ENCODE measurements at regions not wholly inside any gene's neighbourhood (a gene's known extent, or its start where the extent isn't known, plus 50 kb on each side); places are given as distances from the start of the nearest gene placed in this dataset.
"Not testable (repeated sequence)": the region's sequence is repeated elsewhere in the genome, so short reads cannot be mapped to it uniquely, and the experiment has no call there.

DNA sequence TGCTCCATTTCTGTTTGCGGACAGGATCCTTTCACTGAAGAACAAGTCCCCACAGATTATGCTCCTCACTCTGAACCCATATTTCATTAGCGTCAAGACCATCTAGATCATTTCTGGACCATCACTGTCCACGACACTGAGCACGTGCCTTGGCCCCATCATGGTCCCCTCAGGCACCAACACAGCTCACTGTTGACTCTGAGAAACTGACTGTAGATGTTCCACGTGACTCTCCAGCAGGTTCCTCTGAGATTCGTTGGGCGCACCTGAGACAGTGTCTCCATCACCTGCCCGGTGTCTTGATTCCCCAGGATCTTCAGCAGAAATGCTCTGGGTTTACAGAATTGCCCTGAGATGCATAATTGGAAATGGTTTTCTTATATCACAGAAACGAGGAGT lies 985.4 kb downstream of the TMEM121 start:
- WGBS, 2 donors, result 67 to 73% methylated on average over 9 of the region's 9 CpGs
- no peak for TF ChIP-seq POLR2A (IDR thresholded peaks at IDR 0.05)
- TF ChIP-seq, protein P1, sequence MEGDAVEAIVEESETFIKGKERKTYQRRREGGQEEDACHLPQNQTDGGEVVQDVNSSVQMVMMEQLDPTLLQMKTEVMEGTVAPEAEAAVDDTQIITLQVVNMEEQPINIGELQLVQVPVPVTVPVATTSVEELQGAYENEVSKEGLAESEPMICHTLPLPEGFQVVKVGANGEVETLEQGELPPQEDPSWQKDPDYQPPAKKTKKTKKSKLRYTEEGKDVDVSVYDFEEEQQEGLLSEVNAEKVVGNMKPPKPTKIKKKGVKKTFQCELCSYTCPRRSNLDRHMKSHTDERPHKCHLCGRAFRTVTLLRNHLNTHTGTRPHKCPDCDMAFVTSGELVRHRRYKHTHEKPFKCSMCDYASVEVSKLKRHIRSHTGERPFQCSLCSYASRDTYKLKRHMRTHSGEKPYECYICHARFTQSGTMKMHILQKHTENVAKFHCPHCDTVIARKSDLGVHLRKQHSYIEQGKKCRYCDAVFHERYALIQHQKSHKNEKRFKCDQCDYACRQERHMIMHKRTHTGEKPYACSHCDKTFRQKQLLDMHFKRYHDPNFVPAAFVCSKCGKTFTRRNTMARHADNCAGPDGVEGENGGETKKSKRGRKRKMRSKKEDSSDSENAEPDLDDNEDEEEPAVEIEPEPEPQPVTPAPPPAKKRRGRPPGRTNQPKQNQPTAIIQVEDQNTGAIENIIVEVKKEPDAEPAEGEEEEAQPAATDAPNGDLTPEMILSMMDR (IDR thresholded peaks at IDR 0.05), result no peak
- peak overlapping the region in 1 of 4 donors; percentile 33 for H3K27ac ChIP-seq

DNA sequence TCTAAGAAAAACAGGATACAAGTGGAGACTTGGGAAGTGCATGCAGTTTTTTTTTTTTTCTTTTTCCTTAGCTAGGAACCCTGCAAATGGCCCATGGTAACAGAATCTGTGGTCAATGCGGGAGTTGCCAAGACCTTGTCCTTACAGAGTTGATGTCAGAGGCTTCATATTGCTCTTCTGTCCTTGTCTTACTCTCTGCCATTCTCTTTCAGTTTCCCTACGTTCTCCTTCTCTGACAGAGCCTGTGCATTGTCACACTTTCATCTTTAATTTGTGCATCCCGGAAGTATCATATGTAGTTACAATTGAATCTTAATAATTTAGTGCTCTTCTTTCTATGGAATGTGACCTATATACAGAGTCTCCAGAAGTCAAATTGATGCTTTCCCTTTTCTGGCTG lies 986.9 kb downstream of the TMEM121 start:
- no peak overlapping the region for H3K27ac ChIP-seq
- H3K9me3 ChIP-seq, result no peaks in the 10 kb centered on the region
- intact Hi-C loops (cut with DNase I), result no loop called here
- no peaks in the 10 kb centered on the region for H3K36me3 ChIP-seq
- TF ChIP-seq POLR2A (IDR thresholded peaks at IDR 0.05), result no peak
- TF ChIP-seq, protein P1 (IDR thresholded peaks at IDR 0.05), result no peak
- no peaks in the 10 kb centered on the region for H3K4me1 ChIP-seq
- 36 to 73% methylated on average over 3 of the region's 3 CpGs for WGBS, 2 donors
- no peak overlapping the region for H3K4me3 ChIP-seq
- no peak for DNase-seq
- H3K27me3 ChIP-seq, result no peaks in the 10 kb centered on the region

More for the DNA sequence above, 985.4 kb downstream of the TMEM121 start:
- H3K9me3 ChIP-seq, result no peaks in the 10 kb centered on the region
- no peak for DNase-seq
- peaks cover 0 to 12% (median 0%) of the 10 kb centered on the region in 4 donors for H3K27me3 ChIP-seq
- H3K4me3 ChIP-seq, result no peak overlapping the region
- H3K36me3 ChIP-seq, result no peaks in the 10 kb centered on the region
- intact Hi-C loops (cut with DNase I), result no loop called here
- no peaks in the 10 kb centered on the region for H3K4me1 ChIP-seq

DNA sequence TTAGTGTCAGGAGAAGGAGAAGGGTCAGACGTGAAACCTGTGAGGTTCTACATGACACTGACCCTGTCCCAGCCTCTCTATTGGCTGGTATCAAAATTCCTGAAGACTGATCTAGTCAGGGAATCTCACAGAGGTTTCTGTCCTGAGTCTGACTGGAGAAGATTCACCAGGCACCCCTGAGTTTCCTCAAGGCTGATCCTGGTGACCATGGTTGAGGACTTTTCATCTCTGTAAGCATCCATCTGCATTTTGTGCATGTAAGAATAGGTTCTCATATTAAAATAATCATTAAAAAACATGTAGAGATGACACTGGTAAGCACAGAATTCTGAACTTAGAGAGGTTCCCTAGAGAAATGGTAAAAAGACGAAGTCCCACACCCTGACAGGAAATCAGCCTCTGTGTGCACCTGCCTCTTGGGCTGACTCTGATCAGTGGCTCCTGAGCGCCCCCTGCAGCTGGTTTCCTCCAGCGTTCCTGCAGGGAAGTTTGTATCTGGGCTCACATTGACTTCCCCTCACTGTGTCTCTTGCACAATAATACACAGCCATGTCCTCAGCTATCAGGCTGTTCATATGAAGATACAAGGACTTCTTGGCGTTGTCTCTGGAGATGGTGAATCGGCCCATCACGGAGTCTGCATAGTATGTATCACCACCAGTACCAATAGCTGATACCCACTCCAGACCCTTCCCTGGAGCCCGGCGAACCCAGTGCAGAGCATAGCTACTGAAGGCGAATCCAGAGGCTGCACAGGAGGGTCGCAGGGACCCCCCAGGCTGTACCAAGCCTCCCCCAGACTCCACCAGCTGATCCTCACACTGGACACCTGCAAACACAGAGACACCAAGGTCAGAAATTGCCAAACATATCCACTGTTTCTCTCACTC lies 991.9 kb downstream of the TMEM121 start:
- Histone ChIP-seq H3K9me3 (no peaks in the 10 kb centered on the region), H3K27ac (no peak overlapping the region), H3K4me1 (no peaks in the 10 kb centered on the region), H3K27me3 (no peaks in the 10 kb centered on the region), H3K4me3 (no peak overlapping the region), H3K36me3 (no peaks in the 10 kb centered on the region)
- 49 to 60% methylated on average over 8 to 10 of the region's 11 CpGs for WGBS, 2 donors
- intact Hi-C loops (cut with DNase I), result no loop called here
- no peak for DNase-seq
- no peak for TF ChIP-seq POLR2A (IDR thresholded peaks at IDR 0.05)
- TF ChIP-seq, protein P1 (IDR thresholded peaks at IDR 0.05), result peak in 2 of 6 experiments; percentile 17 to 19

DNA sequence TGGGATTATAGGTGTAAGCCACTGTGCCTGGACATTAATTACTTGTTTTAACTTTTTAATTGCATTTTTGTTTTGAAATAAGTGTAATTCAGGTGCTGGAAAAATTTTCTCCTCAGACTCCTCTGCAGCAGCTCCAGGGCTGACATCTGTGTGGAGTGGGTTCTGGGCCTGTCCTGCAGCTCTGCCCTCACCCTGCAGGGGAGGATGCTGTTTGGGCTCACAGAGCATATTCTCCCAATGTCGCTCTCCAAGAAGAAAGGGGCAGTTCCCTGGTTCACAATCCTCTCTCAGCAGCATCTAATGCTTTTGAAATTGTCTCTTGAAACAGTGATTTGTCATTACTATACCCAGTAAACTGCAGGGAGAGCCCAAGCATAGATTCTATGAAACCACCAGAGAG lies 995.7 kb downstream of the TMEM121 start:
- H3K4me1 ChIP-seq; H3K27ac ChIP-seq; H3K4me3 ChIP-seq; H3K9me3 ChIP-seq; DNase-seq; H3K36me3 ChIP-seq; H3K27me3 ChIP-seq; intact Hi-C loops (cut with DNase I): not testable (repeated sequence)
- WGBS, 2 donors, result 33% methylated on average over 1 of the region's 1 CpG; no CpG with 5 or more reads in 1 of the 2 donors

DNA sequence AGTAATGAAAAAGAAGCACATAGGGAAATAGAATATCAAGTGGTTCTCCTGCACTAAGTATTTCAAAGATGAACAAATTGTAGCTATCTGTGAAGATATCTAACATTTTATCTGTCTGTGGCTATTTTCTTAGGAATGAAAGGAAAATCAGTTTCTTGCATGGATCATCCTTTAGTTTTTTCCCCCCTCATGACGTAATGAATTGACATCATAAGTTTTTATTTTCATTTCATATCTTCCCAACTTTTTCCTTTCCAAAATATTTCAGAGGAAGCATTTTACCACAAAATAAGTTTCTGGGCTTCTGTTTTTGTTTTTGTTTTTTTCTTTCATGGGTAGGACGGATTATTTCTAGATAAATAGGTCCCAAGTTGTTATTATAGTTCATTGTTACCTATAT lies 996.6 kb downstream of the TMEM121 start:
- 8 to 19% methylated on average over 2 of the region's 2 CpGs for WGBS, 2 donors
- Histone ChIP-seq H3K4me1 (no peaks in the 10 kb centered on the region), H3K9me3 (no peaks in the 10 kb centered on the region), H3K4me3 (no peak overlapping the region), H3K27me3 (no peaks in the 10 kb centered on the region), H3K36me3 (no peaks in the 10 kb centered on the region), H3K27ac (no peak overlapping the region)
- intact Hi-C loops (cut with DNase I), result no loop called here
- no peak for DNase-seq
- TF ChIP-seq, protein P1 (IDR thresholded peaks at IDR 0.05), result no peak
- TF ChIP-seq POLR2A (IDR thresholded peaks at IDR 0.05), result no peak
